ENCODE measurements at regions not wholly inside any gene's neighbourhood (a gene's known extent, or its start where the extent isn't known, plus 50 kb on each side); places are given as distances from the start of the nearest gene placed in this dataset.

DNA sequence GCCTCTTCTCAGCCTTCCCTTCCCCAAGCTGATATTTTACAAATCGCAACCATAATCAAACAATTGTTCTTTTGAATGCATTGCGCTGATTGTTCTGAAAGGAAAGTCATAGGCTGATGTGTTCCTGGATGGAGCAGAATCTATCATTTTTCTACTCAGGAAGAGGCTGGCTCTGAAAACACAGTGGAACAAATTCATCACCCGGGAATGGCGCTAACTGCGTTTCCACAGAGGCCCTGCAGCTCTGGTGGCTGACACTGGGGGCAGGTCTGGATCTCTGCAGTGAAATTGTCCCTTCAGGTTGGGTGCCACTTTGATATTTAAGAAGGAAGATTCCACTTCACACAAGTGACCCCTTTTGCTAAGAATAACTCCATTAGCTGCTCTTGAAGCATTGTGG is 1060.8 kb downstream of the UQCRFS1 start:
- intact Hi-C loops (cut with DNase I): no loop called here
- TF ChIP-seq, protein P1, sequence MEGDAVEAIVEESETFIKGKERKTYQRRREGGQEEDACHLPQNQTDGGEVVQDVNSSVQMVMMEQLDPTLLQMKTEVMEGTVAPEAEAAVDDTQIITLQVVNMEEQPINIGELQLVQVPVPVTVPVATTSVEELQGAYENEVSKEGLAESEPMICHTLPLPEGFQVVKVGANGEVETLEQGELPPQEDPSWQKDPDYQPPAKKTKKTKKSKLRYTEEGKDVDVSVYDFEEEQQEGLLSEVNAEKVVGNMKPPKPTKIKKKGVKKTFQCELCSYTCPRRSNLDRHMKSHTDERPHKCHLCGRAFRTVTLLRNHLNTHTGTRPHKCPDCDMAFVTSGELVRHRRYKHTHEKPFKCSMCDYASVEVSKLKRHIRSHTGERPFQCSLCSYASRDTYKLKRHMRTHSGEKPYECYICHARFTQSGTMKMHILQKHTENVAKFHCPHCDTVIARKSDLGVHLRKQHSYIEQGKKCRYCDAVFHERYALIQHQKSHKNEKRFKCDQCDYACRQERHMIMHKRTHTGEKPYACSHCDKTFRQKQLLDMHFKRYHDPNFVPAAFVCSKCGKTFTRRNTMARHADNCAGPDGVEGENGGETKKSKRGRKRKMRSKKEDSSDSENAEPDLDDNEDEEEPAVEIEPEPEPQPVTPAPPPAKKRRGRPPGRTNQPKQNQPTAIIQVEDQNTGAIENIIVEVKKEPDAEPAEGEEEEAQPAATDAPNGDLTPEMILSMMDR (IDR thresholded peaks at IDR 0.05): no peak
- no peak for ATAC-seq

DNA sequence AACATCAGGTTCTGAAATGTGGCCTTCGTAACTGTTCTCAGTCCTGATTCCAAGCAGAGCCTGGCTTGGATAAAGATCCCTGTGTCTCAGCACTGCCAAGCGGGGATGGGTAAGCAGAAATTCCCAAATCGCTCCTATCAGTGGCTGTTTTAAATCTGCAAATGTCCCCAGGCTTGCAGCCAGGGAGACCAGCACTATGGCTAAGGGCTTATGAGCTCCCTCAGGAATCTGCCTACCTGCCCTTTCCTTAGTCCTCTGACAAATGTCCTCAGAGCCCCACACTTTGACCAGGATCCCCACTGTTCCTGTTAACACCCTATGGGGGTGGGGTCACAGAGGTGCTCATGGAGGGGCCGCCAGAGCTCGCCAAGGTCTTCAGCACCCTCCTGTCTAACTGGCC is 1062.8 kb downstream of the UQCRFS1 start:
- Histone ChIP-seq H3K36me3 (no peaks in the 10 kb centered on the region), H3K4me3 (no peak overlapping the region), H3K27ac (no peak overlapping the region), H3K9me3 (peaks cover 0 to 3% of the 10 kb centered on the region in 2 donors), H3K27me3 (no peaks in the 10 kb centered on the region), H3K4me1 (no peaks in the 10 kb centered on the region)
- intact Hi-C loops (cut with DNase I): no loop called here
- no peak for DNase-seq
- TF ChIP-seq, protein P1 (IDR thresholded peaks at IDR 0.05): no peak
- ATAC-seq: no peak

More for the DNA sequence above, 1060.8 kb downstream of the UQCRFS1 start:
- Histone ChIP-seq H3K4me3 (no peak overlapping the region), H3K36me3 (no peaks in the 10 kb centered on the region), H3K4me1 (no peaks in the 10 kb centered on the region), H3K27ac (no peak overlapping the region), H3K9me3 (peaks cover 0 to 3% of the 10 kb centered on the region in 2 donors), H3K27me3 (no peaks in the 10 kb centered on the region)
- no peak for DNase-seq

- Histone ChIP-seq H3K36me3 (no peaks in the 10 kb centered on the region), H3K27ac (no peak overlapping the region), H3K9me3 (no peaks in the 10 kb centered on the region), H3K4me1 (no peaks in the 10 kb centered on the region), H3K4me3 (no peak overlapping the region), H3K27me3 (no peaks in the 10 kb centered on the region)
- DNase-seq (no peak), ATAC-seq (no peak)
- intact Hi-C loops (cut with DNase I): no loop called here
- TF ChIP-seq, protein P1 (IDR thresholded peaks at IDR 0.05): no peak
These were observed 1064.4 kb downstream of the UQCRFS1 start for GRCh38 chr19:28148554-28148953.

DNA sequence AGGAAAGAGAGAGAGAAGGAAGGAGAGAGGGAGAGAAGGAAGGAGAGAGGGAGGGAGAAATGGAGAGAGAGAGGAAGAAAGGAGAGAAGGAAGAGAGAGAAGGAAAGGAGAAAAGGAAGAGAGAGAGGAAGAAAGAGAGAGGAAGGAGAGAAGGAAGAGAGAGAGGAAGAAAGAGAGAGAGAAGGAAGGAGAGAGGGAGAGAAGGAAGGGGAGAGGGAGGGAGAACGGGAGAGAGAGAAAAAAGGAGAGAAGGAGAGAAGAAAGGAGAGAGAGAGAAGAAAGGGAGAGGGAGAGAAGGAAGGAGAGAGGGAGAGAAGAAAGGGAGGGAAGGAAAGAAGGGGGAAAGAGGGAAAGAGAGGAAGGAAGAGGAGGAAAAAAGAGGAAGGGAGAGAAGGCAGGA is 1070.7 kb downstream of the UQCRFS1 start:
- TF ChIP-seq, protein P1 (IDR thresholded peaks at IDR 0.05): no peak
- Histone ChIP-seq H3K27ac (no peak overlapping the region), H3K36me3 (no peaks in the 10 kb centered on the region), H3K4me3 (no peak overlapping the region), H3K9me3 (peaks cover 0 to 16% of the 10 kb centered on the region in 2 donors), H3K4me1 (no peaks in the 10 kb centered on the region), H3K27me3 (no peaks in the 10 kb centered on the region)
- no peak for ATAC-seq
- intact Hi-C loops (cut with DNase I): no loop called here
- no peak for DNase-seq

- H3K27ac ChIP-seq: no peak overlapping the region
- intact Hi-C loops (cut with DNase I): no loop called here
- H3K4me1 ChIP-seq: no peaks in the 10 kb centered on the region
- H3K36me3 ChIP-seq: no peaks in the 10 kb centered on the region
- H3K9me3 ChIP-seq: peaks cover 0 to 21% of the 10 kb centered on the region in 2 donors
- DNase-seq (no peak), ATAC-seq (no peak)
- no peaks in the 10 kb centered on the region for H3K27me3 ChIP-seq
- TF ChIP-seq, protein P1 (IDR thresholded peaks at IDR 0.05): no peak
- H3K4me3 ChIP-seq: no peak overlapping the region
These were observed 1072.8 kb downstream of the UQCRFS1 start for GRCh38 chr19:28140201-28140600.

Data from left lung (tissue), 4 donors.